ENCODE measurements at regions not wholly inside any gene's neighbourhood (a gene's known extent, or its start where the extent isn't known, plus 50 kb on each side); places are given as distances from the start of the nearest gene placed in this dataset.
A peak's percentile ranks its signal among the peaks of the same experiment; 100 is the strongest.

GRCh38 chr15:47974724-47975123 lies 146.1 kb upstream of the SLC24A5 start:
- no peak for DNase-seq (ENCODE audit: low read depth)
- no peak overlapping the region for H3K4me3 ChIP-seq (ENCODE audit: low read length)
- no peak for TF ChIP-seq CTCF (conservative IDR thresholded peaks at IDR 0.05; ENCODE audit: low read length)

- no peak overlapping the region for H3K4me3 ChIP-seq (ENCODE audit: low read length)
- no peak for DNase-seq (ENCODE audit: low read depth)
- TF ChIP-seq CTCF (conservative IDR thresholded peaks at IDR 0.05; ENCODE audit: low read length), result no peak
These were observed 145.4 kb upstream of the SLC24A5 start for GRCh38 chr15:47975427-47975826.

GRCh38 chr15:47983533-47983932 lies 137.3 kb upstream of the SLC24A5 start:
- no peak for DNase-seq (ENCODE audit: low read depth)
- no peak overlapping the region for H3K4me3 ChIP-seq (ENCODE audit: low read length)
- TF ChIP-seq CTCF (conservative IDR thresholded peaks at IDR 0.05; ENCODE audit: low read length), result no peak; the same call in 1 of the 2 replicates

GRCh38 chr15:47985568-47985967 lies 135.2 kb upstream of the SLC24A5 start:
- no peak for TF ChIP-seq CTCF (conservative IDR thresholded peaks at IDR 0.05; ENCODE audit: low read length)
- DNase-seq (ENCODE audit: low read depth), result no peak

GRCh38 chr15:47987461-47987860 lies 133.3 kb upstream of the SLC24A5 start:
- H3K4me3 ChIP-seq (ENCODE audit: low read length), result no peak overlapping the region
- TF ChIP-seq CTCF (conservative IDR thresholded peaks at IDR 0.05; ENCODE audit: low read length), result no peak
- DNase-seq (ENCODE audit: low read depth), result no peak

More at GRCh38 chr15:47985568-47985967, 135.2 kb upstream of the SLC24A5 start:
- H3K4me3 ChIP-seq (ENCODE audit: low read length), result no peak overlapping the region

- no peak overlapping the region for H3K4me3 ChIP-seq (ENCODE audit: low read length)
- DNase-seq (ENCODE audit: low read depth), result peak; percentile 66
- peak; percentile 77 for TF ChIP-seq CTCF (conservative IDR thresholded peaks at IDR 0.05; ENCODE audit: low read length)
These were observed 132.8 kb upstream of the SLC24A5 start for GRCh38 chr15:47987908-47988532.

GRCh38 chr15:47988564-47988963 lies 132.2 kb upstream of the SLC24A5 start:
- H3K4me3 ChIP-seq (ENCODE audit: low read length), result no peak overlapping the region
- DNase-seq (ENCODE audit: low read depth), result no peak
- TF ChIP-seq CTCF (conservative IDR thresholded peaks at IDR 0.05; ENCODE audit: low read length), result no peak

Data from AG10803 (cell line).